ENCODE measurements at regions not wholly inside any gene's neighbourhood (a gene's known extent, or its start where the extent isn't known, plus 50 kb on each side); places are given as distances from the start of the nearest gene placed in this dataset.

- DNase-seq, result peak; percentile 65
Observed at GRCh38 chr12:89087876-89088275, 264.4 kb downstream of the DUSP6 start.

GRCh38 chr12:89087149-89087825 is 265.0 kb downstream of the DUSP6 start:
- DNase-seq, result peak; percentile 60

- DNase-seq, result no peak
Observed at GRCh38 chr12:89085421-89085820, 266.9 kb downstream of the DUSP6 start.

GRCh38 chr12:89084751-89085150 is 267.6 kb downstream of the DUSP6 start:
- DNase-seq, result no peak

DNA sequence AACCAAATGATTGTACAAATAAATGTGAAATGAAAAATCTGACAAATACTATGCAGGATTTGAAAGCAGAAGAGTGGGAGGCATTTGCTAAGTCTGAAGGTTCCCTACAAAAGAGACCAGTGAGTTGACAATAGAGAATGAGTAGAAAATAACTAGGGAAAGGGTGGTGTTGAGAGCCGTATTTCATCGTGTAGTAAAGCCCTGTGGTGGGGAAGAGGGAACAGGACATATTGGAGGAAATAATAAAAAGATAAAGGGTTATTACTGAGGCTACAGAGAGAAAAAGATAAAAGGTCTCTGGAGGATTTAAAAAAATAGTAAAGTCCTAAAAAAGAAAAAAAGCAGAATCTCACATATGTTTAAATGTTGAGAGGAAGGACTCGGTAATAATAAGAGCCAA is 268.8 kb downstream of the DUSP6 start:
- DNase-seq, result no peak

- no peak for DNase-seq
Observed at GRCh38 chr12:89082370-89082753, 269.9 kb downstream of the DUSP6 start.

DNA sequence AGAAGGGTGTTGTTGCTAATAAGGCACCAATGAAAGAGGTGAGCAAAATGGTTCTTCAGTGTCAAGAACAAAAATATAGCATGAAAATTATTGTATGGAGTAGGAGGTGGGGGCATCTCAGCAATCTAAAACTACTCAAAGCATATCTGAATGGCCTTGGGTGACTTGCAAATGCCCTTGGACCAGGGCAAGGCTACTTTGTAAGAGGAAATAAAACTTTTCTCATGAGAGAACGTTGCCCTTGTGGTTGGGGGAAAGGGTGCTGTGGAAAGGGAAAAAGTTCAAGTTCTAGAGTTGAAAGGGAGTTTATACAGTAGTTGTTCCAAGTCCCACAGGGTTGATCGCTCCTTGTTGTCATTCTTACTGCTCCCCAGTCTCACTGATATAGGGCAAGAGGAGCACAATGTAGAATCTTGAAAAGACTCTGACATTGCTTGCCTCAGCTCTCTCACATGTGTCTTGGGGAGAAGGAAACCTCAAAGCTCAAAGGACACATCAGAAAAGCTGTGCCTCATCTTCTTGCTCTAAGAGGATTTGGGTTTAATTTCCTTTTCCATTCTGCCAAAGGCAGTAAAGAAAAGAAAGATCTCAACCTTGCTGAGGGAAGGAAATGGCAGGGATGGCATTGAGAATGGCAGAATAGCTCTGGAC is 270.5 kb downstream of the DUSP6 start:
- DNase-seq, result no peak

DNA sequence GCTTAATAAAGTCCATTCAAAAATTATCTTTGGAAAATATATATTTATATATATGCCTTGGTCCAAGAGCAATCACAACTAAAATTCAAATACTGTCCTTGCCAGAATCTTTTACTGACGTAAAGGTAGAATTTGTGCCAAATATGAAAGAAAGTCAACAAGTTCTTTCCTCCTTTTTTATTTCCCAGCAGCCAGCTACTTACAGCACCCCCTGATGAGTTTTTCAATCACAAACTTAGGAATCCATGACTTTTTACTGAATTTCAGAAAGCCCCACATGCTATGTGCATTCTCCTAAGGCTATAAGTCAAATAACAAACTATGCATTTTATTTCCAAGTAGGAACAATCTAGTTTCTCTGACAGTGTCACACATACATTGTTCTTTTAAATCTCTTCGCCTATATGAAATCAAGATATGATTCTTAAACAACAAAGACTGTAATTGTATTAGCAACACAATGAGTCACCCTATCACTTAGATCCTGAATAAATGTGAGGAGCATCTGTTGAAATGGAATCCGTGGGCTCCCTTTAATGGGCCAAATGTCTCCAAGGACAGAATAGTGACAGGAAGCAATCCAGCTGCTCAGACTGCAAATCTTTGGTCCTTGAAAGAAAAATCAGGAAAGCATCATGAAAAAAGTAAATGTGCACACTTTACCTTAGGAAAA is 271.4 kb downstream of the DUSP6 start:
- no peak for DNase-seq

DNA sequence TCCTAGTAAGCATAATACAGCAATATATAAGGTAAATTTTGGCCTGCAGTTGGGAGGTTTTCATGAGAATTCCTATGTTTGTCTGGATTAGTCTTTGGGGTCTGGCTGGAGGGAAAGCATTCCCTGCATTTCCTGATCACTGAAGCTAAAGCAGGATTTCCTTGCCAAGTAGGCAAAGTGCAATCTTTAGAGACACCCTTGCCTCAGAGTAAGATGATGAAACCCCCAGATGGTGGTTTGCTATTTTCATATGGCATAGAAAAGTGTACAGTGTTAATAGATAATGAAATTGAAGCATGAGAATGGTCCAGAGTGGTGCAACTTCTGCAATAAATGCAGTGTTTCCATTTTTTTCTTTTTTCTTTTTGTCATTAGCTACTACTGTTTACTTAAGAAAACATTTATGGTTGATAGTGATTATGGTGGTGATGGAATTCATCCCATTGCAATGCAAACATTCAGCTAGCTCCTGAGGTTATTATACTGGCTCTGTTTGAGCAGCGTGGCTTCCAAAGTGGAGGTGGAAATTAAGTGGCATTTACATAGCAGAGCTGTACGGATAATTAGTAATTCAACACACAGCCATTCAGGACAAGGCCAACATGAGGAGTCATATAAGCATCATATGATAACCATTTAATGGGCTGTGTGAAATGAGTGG is 276.3 kb downstream of the DUSP6 start:
- no peak for DNase-seq

- DNase-seq, result no peak
Observed at GRCh38 chr12:89073659-89074058, 278.6 kb downstream of the DUSP6 start.

GRCh38 chr12:89073027-89073398 is 279.3 kb downstream of the DUSP6 start:
- no peak for DNase-seq

DNA sequence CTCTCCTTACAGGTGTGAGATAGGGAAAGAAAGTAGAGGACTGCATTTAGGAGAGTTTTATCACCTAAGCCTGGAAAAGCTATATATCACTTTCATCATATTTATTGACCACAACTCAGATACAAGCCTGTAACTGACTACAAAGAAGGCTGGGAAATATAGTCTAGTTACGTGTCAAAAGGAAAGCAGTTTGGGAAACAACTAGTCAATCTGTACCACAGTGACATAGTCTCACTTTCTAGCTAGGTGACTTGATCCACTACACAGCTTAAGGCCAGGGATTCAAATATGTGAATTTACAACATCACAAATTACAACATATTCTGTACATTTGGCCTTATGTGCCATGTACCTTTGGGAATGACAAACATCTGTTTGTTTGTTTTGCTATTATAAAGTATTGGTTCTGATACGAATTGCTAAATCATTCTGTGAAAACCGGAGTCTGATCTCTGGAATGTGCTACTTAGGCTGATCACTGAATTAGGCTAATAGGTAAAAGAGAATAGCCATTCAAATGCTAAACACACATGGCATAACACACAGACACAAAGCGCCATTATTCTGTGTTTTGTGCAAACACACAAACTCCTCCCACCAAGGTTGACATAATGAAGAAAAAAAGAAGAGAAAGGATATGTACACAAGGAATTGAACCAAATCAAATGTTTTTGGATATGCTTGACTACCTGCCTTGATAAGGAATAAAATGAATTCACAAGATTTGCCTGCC is 279.8 kb downstream of the DUSP6 start:
- DNase-seq, result no peak

DNA sequence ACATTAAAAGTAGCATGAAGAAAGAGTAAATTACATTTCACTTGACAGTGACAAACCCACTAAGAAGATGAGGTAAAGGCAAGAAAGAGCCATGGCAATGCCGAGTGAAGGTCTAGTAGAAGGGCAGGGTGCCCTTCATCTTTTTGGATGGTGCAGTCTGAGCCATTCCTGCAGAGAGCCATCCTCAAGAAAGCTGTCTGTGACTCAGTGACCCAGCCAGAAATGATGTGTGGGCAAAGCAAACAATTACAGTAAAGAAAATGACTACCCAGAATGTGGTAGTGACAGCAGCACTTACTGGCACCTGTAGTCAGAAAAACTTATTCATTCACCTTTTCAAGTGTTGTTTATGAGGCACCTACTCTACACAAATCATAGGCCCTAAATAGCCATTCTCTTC is 281.7 kb downstream of the DUSP6 start:
- no peak for DNase-seq

DNA sequence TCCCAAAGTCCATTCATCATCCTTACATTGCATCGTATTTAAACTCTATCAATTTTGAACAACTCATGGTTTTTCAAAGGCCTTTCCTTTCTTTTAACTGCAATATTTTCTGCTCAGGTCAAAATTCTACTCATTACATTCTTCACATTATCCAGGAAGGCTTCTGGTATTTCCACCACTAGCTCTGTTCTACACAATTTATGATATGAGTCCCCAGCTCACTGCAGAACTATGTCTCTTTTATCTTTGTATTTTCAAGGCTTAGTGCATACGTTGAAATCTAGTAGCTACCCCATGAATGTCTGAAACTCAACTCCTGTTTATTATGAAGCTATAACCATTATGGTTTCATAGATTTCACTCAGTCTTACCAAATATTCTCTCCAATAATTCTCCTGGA is 282.9 kb downstream of the DUSP6 start:
- no peak for DNase-seq

DNA sequence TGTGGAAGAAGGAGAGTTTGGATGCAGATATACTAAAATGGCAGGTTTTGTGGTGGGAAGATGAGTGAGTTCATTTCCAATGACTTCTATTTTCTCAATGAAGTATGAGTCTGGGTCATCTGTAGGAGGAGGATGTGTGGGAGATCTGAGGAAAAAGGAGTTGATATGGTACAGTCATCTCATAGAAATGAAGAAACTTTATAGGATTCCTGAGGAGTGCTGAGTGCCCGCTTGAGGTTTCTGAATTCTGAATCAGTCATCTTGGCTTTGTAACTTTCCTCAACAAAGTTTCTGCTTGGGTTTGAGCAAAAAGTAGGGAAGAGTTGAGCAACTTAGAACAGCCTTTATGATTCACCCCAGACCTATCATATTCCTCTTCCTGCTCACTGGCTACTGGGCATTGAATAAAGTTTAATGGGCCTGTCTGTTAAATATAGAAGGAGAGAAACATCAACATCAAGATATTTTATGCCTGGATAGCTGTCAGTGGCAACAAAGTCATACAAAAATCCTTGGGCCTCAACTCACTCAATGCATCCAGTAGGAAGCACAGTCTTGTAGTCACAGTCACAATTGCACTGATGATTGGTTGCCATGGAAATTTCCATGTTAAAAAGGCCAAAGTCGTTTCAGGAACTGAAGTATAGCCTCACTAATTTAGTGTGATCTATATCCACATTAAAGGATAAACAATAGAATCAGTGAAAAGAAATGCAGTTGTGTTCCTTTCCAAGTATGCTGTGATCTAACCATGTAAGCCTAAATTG is 284.7 kb downstream of the DUSP6 start:
- DNase-seq, result no peak

GRCh38 chr12:89064780-89065179 is 287.5 kb downstream of the DUSP6 start:
- peak; percentile 65 for DNase-seq

DNA sequence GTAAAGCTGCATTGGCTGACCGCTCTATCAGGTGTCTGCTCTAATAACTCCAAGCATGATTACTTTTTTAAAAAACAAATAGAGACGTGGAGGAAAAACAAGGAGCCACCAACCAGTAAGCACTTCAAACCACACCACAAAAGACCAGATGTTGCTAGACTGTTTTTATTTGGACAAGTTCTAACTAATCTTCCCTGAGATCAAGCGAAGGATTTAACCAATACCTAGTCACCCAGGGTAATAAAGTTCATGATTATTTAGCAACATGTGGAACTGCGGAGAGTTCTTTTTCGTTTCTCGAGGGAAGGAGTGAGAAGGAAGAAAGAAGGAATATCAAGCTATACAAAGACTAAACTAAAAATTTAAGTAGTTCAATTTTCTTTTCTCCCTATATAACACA is 288.1 kb downstream of the DUSP6 start:
- no peak for DNase-seq

DNA sequence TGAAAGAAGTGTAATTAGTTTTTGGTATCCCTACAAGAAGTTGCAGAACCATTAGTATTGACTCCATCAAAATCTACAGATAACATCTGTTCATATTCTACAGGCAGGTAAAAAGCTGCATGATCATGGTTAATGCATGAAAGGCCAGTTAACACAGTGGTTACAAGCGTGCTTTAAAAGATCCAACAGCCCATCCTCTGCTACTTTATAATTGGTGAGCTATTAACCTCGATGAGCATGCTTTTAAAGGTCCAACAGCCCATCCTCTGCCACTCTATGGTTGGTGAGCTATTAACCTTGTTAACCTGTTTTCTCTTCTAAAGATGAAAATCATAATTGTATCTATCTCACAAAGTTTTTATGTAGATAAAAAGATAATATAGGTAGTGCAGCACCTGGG is 289.3 kb downstream of the DUSP6 start:
- no peak for DNase-seq

DNA sequence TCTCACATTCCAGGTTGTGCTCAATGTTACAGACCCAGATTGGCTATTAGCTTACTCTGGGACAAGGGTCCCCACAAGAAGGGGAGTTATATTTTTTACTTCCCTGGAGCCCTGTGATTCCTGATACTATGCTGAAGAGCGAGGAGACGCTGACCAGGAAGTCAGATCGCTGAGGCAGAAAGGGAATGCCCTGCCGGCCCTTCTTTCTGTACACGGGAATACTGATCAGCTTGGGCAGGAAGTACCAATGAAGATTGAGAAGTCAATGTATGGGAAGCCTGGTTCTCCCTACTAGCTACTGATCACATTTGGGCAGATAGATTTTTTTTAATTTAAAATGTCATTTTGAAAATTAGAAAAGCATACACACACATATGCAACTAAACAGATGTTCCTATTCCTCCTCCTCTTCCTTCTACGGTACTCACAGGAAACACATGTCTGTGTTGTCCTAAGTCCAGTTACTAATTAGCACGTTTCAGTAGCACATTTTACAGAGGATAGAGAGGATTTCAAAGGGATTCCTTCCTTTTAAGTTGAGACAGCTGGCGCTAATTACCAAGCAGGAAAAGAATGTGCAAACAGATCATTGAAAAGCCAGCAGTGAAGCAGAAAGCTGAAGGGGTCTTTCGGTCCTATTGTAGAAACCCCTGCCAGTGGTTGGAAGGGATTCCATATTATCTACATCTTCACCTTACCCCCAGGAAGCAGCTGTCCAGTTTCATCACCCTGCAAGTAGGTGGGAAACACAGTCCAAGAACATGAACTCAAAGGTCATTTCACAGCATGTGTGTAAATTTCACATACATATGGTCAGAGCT is 292.4 kb downstream of the DUSP6 start:
- DNase-seq, result no peak

DNA sequence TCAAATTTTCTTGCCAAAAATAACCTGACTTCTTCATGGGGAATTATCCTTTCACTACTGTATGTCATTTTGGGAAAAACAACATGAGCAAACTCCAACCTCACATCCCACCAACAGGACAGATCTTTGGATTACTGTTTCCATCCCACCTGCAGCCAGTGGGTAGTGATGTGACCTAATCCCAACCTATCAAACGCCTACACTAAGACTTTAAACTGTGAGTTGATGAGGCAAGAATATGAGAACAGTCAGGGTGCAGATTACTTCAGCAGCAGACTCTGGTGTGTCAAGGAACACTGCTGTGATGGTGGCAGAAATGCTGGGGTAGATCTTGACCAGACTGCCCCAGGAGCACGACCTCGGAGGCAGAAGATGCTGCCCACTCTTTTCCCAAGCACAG is 293.2 kb downstream of the DUSP6 start:
- DNase-seq, result no peak

- DNase-seq, result no peak
Observed at GRCh38 chr12:89058402-89058801, 293.9 kb downstream of the DUSP6 start.
